ENCODE measurements at regions not wholly inside any gene's neighbourhood (a gene's known extent, or its start where the extent isn't known, plus 50 kb on each side); places are given as distances from the start of the nearest gene placed in this dataset.

DNA sequence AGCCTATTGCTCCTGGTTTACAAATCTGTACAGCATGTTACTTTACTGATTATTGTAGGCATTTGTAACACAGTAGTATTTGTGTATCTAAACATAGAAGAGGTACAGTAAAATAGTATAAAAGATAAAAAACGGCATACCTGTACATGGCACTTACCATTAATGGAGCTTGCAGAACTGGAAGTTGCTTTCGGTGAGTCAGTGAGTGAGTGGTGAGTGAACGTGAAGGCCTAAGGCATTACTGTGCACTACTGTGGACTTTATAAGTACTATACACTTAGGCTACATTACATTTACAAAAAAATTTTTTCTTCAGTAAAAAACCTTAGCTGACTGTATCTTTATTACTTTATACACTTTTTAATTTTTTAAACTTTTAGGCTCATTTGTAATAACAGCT, 90.9 kb downstream of the RAP2B start:
- Histone ChIP-seq H3K4me3 (ENCODE audit: control insufficient read depth in 2 of 3, extremely low read depth in 1 of 3, insufficient read depth in 2 of 3, low read depth in 1 of 3, low read length in 3 of 3) (no peak overlapping the region), H2AFZ (ENCODE audit: control insufficient read depth, low read length) (peak overlapping the region; percentile 20), H3K4me2 (ENCODE audit: control insufficient read depth, extremely low read depth, insufficient read depth, low read depth, low read length) (peak overlapping the region; percentile 35), H3K9ac (ENCODE audit: control insufficient read depth, extremely low read depth, insufficient read depth, low read length) (no peak overlapping the region), H3K27ac (ENCODE audit: control insufficient read depth, insufficient read depth, low read length) (peak overlapping the region; percentile 24), H3K4me1 (ENCODE audit: control insufficient read depth, extremely low read depth, insufficient read depth, low read length) (peaks cover 30% of the 10 kb centered on the region), H4K20me1 (ENCODE audit: control insufficient read depth, extremely low read depth, insufficient read depth, low read length) (no peaks in the 10 kb centered on the region), H3K79me2 (ENCODE audit: control insufficient read depth, insufficient read depth, low read length) (no peaks in the 10 kb centered on the region), H3K27me3 (ENCODE audit: control insufficient read depth, extremely low read depth, insufficient read depth, low read length) (no peaks in the 10 kb centered on the region), H3K9me1 (ENCODE audit: control insufficient read depth, extremely low read depth, insufficient read depth, low read length) (no peaks in the 10 kb centered on the region), H3K36me3 (ENCODE audit: control insufficient read depth in 2 of 2, extremely low read depth in 1 of 2, insufficient read depth in 2 of 2, low read length in 2 of 2) (no peaks in the 10 kb centered on the region), H3K9me3 (ENCODE audit: control insufficient read depth, low read depth, low read length) (no peaks in the 10 kb centered on the region)
- DNase-seq (ENCODE audit: low read depth, low spot score), result peak; percentile 57
- FAIRE-seq, result peak; percentile 69
- TF ChIP-seq EZH2 (IDR thresholded peaks at IDR 0.05; ENCODE audit: low read length), result no peak
- TF ChIP-seq, protein P1, sequence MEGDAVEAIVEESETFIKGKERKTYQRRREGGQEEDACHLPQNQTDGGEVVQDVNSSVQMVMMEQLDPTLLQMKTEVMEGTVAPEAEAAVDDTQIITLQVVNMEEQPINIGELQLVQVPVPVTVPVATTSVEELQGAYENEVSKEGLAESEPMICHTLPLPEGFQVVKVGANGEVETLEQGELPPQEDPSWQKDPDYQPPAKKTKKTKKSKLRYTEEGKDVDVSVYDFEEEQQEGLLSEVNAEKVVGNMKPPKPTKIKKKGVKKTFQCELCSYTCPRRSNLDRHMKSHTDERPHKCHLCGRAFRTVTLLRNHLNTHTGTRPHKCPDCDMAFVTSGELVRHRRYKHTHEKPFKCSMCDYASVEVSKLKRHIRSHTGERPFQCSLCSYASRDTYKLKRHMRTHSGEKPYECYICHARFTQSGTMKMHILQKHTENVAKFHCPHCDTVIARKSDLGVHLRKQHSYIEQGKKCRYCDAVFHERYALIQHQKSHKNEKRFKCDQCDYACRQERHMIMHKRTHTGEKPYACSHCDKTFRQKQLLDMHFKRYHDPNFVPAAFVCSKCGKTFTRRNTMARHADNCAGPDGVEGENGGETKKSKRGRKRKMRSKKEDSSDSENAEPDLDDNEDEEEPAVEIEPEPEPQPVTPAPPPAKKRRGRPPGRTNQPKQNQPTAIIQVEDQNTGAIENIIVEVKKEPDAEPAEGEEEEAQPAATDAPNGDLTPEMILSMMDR (optimal IDR thresholded peaks at IDR 0.05 in 1 of 3, IDR thresholded peaks at IDR 0.05 in 1 of 3, conservative IDR thresholded peaks at IDR 0.05 in 1 of 3; ENCODE audit: extremely low read depth in 1 of 3, insufficient read depth in 2 of 3, low read length in 3 of 3), result no peak
- dilution Hi-C loops (cut with MboI; ENCODE audit: extremely low pct_ligation_motif_present, low sequenced_read_pairs), result no loop called here

DNA sequence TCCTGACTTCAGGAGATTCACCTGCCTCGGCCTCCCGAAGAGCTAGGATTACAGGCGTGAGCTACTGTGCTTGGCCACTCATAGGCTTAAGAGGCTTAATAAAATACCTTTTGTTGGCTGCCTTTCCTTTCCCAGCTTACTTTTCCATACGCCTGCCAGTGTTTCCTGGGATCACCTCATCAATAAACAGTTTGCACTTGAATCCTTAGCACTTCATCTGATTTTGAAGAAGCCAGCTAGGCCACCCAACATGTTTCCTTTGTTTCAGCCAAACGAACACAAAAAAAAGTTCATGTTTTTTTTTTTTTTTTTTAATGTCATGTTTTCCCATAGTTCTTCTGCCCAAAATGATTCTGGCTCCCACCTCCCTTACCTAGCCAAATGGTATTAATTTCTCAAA, 92.3 kb downstream of the RAP2B start:
- no peaks in the 10 kb centered on the region for H3K9me3 ChIP-seq (ENCODE audit: control insufficient read depth, low read depth, low read length)
- no peak for FAIRE-seq
- no peaks in the 10 kb centered on the region for H3K9me1 ChIP-seq (ENCODE audit: control insufficient read depth, extremely low read depth, insufficient read depth, low read length)
- H3K4me3 ChIP-seq (ENCODE audit: control insufficient read depth in 2 of 3, extremely low read depth in 1 of 3, insufficient read depth in 2 of 3, low read depth in 1 of 3, low read length in 3 of 3), result no peak overlapping the region
- H3K9ac ChIP-seq (ENCODE audit: control insufficient read depth, extremely low read depth, insufficient read depth, low read length), result no peak overlapping the region
- dilution Hi-C loops (cut with MboI; ENCODE audit: extremely low pct_ligation_motif_present, low sequenced_read_pairs), result no loop called here
- no peak overlapping the region for H3K4me2 ChIP-seq (ENCODE audit: control insufficient read depth, extremely low read depth, insufficient read depth, low read depth, low read length)
- H3K27me3 ChIP-seq (ENCODE audit: control insufficient read depth, extremely low read depth, insufficient read depth, low read length), result no peaks in the 10 kb centered on the region
- H3K27ac ChIP-seq (ENCODE audit: control insufficient read depth, insufficient read depth, low read length), result no peak overlapping the region
- H3K79me2 ChIP-seq (ENCODE audit: control insufficient read depth, insufficient read depth, low read length), result no peaks in the 10 kb centered on the region
- H4K20me1 ChIP-seq (ENCODE audit: control insufficient read depth, extremely low read depth, insufficient read depth, low read length), result no peaks in the 10 kb centered on the region
- DNase-seq (ENCODE audit: low read depth, low spot score), result no peak
- H2AFZ ChIP-seq (ENCODE audit: control insufficient read depth, low read length), result no peak overlapping the region
- peaks cover 30% of the 10 kb centered on the region for H3K4me1 ChIP-seq (ENCODE audit: control insufficient read depth, extremely low read depth, insufficient read depth, low read length)
- TF ChIP-seq, protein P1 (optimal IDR thresholded peaks at IDR 0.05 in 1 of 3, IDR thresholded peaks at IDR 0.05 in 1 of 3, conservative IDR thresholded peaks at IDR 0.05 in 1 of 3; ENCODE audit: extremely low read depth in 1 of 3, insufficient read depth in 2 of 3, low read length in 3 of 3), result no peak
- no peak for TF ChIP-seq EZH2 (IDR thresholded peaks at IDR 0.05; ENCODE audit: low read length)
- no peaks in the 10 kb centered on the region for H3K36me3 ChIP-seq (ENCODE audit: control insufficient read depth in 2 of 2, extremely low read depth in 1 of 2, insufficient read depth in 2 of 2, low read length in 2 of 2)
